OCI-LY3 (cell line): ENCODE measurements at regions not wholly inside any gene's neighbourhood (a gene's known extent, or its start where the extent isn't known, plus 50 kb on each side); places are given as distances from the start of the nearest gene placed in this dataset.
"Not testable (repeated sequence)": the region's sequence is repeated elsewhere in the genome, so short reads cannot be mapped to it uniquely, and the experiment has no call there.

Source experiments
- H2AFZ ChIP-seq: fragments of 200-600, 300-600 bp; shearing (Covaris generic); 2 replicates; pipeline ENCODE4 v1.6.0; 2014; ENCODE audit warnings: antibody characterized with exemption, low read depth, low read length
- H3K27ac ChIP-seq: fragments of 200-600, 300-600 bp; sonication (generic); 2 replicates; pipeline ENCODE4 v1.5.1; 2014; ENCODE audit warnings: mild to moderate bottlenecking, low read length, moderate library complexity, mixed read lengths
- H3K27me3 ChIP-seq: fragments of 200-600, 300-600 bp; sonication (generic); 2 replicates; pipeline ENCODE4 v1.6.1; 2014; ENCODE audit warnings: low read depth, low read length, mixed read lengths
- H3K36me3 ChIP-seq: fragments of 200-600, 300-600 bp; sonication (generic); replicated peaks from 2 replicates; pipeline ENCODE3; 2014; ENCODE audit warnings: low read depth, low read length, mixed read lengths
- H3K4me1 ChIP-seq: fragments of 300-600, 200-600 bp; sonication (generic); 2 replicates; pipeline ENCODE4 v1.6.1; 2014; ENCODE audit warnings: low read length, mixed read lengths
- H3K4me2 ChIP-seq: fragments of 200-600, 300-600 bp; sonication (generic); 2 replicates; pipeline ENCODE4 v1.6.1; 2014; ENCODE audit warnings: low read length, mixed read lengths
- H3K4me3 ChIP-seq: fragments of 300-600, 200-600 bp; sonication (generic); 2 replicates; pipeline ENCODE4 v1.5.1; 2014; ENCODE audit warnings: antibody characterized with exemption, mild to moderate bottlenecking, low read length, moderate library complexity
- H3K79me2 ChIP-seq: fragments of 300-600, 200-600 bp; shearing (Covaris generic); 2 replicates; pipeline ENCODE4 v1.6.1; 2014; ENCODE audit warnings: mild to moderate bottlenecking, low read length, mixed read lengths
- H3K9ac ChIP-seq: fragments of 300-600, 200-600 bp; shearing (Covaris generic); 2 replicates; pipeline ENCODE4 v1.6.0; 2014; ENCODE audit warnings: mild to moderate bottlenecking, low read length, moderate library complexity
- H3K9me3 ChIP-seq: fragments of 200-600, 300-600 bp; shearing (Covaris generic); 2 replicates; pipeline ENCODE4 v1.6.1; 2014; ENCODE audit warnings: low read length, mixed read lengths; ENCODE audit not compliant: insufficient read depth
- H4K20me1 ChIP-seq: fragments of 200-600, 300-600 bp; sonication (generic); 2 replicates; pipeline ENCODE4 v1.6.1; 2016; ENCODE audit warnings: low read length, mixed read lengths; ENCODE audit not compliant: insufficient read depth
- EZH2phosphoT487 ChIP-seq: fragments of 200-600 bp; shearing (Covaris generic); IDR thresholded peaks from 2 replicates; pipeline ENCODE4 v1.6.1; 2018; ENCODE audit warnings: antibody characterized with exemption, mixed run types, low read depth
- TF ChIP-seq, protein P1 (sequence below): fragments of 200-600, 300-600 bp; sonication (generic); IDR thresholded peaks from 2 replicates; pipeline ENCODE4 v1.5.1; 2014; ENCODE audit warnings: antibody characterized with exemption, low read length, low read depth

DNA sequence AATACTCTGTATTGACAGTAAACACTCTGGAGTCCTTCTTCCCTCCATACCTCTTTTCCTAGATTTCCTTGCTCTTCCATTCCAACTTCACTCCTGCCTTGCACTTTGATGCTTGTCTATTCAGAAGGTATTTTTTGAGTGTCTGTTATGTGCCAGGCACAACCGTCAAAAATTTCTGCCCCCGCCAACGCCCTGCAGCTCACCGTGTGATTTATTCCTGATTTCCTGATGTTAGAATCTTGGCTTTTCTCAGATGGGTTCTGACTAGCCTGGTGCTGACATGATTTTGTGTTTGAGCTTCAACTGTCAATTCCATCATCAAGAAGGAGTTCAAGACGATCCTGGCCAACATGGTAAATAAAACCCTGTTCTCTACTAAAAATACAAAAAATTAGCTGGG, 297.5 kb downstream of the AGTPBP1 start:
- H3K27ac ChIP-seq, result no peak overlapping the region
- no peak overlapping the region for H2AFZ ChIP-seq
- H4K20me1 ChIP-seq, result no peaks in the 10 kb centered on the region
- H3K27me3 ChIP-seq, result peaks cover 18% of the 10 kb centered on the region
- H3K4me2 ChIP-seq, result no peak overlapping the region
- H3K36me3 ChIP-seq, result no peaks in the 10 kb centered on the region
- H3K9ac ChIP-seq, result no peak overlapping the region
- peaks cover 13% of the 10 kb centered on the region for H3K4me1 ChIP-seq
- H3K4me3 ChIP-seq, result no peak overlapping the region
- TF ChIP-seq, protein P1, sequence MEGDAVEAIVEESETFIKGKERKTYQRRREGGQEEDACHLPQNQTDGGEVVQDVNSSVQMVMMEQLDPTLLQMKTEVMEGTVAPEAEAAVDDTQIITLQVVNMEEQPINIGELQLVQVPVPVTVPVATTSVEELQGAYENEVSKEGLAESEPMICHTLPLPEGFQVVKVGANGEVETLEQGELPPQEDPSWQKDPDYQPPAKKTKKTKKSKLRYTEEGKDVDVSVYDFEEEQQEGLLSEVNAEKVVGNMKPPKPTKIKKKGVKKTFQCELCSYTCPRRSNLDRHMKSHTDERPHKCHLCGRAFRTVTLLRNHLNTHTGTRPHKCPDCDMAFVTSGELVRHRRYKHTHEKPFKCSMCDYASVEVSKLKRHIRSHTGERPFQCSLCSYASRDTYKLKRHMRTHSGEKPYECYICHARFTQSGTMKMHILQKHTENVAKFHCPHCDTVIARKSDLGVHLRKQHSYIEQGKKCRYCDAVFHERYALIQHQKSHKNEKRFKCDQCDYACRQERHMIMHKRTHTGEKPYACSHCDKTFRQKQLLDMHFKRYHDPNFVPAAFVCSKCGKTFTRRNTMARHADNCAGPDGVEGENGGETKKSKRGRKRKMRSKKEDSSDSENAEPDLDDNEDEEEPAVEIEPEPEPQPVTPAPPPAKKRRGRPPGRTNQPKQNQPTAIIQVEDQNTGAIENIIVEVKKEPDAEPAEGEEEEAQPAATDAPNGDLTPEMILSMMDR, result no peak
- no peak for TF ChIP-seq EZH2phosphoT487
- no peaks in the 10 kb centered on the region for H3K79me2 ChIP-seq
- no peaks in the 10 kb centered on the region for H3K9me3 ChIP-seq

DNA sequence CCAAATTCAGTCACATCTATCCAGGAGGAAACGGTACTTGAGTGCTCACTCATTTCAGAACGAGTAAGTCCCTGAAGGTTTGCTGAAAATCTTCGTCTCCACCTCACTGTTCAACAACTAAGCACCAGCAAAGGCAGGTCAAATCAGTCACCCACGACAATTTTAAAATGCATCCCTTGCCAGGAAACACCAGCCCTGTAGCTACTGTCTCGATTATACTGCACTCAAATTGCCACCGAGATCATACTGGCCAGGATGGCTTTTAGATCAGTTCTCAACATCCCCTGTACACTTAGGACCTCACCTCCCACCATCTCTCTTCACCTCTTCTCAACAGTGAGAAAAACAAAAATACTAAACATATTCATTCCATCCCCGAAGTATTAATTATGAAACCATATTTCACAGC, 298.6 kb downstream of the AGTPBP1 start:
- no peaks in the 10 kb centered on the region for H3K79me2 ChIP-seq
- peaks cover 13% of the 10 kb centered on the region for H3K4me1 ChIP-seq
- peak overlapping the region; percentile 27 for H3K4me3 ChIP-seq

DNA sequence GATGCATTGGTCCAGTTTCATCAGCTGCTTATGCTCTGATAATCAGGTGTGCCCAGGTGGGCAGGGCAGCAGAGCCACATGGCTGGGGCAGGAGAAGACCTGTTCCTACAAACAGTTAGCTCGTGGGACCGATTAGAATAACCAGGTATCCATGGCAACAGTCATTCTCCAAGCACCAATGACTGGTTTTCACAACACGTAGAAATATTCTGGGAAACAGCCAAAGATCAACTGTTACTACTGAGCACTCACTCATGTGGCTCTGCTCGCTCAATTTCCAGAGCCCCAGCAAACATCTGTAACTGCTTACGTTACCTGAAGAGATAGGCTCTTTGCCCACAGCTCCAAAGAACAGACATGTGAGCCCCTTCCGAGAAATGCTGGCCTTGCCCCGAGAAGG, 302.0 kb downstream of the AGTPBP1 start:
- H3K9me3 ChIP-seq, result no peaks in the 10 kb centered on the region
- no peak for TF ChIP-seq EZH2phosphoT487
- TF ChIP-seq, protein P1, result no peak
- H3K9ac ChIP-seq, result no peak overlapping the region
- peaks cover 13% of the 10 kb centered on the region for H3K4me1 ChIP-seq
- H4K20me1 ChIP-seq, result no peaks in the 10 kb centered on the region
- H3K27me3 ChIP-seq, result peaks cover 10% of the 10 kb centered on the region
- H3K79me2 ChIP-seq, result no peaks in the 10 kb centered on the region
- no peak overlapping the region for H3K27ac ChIP-seq
- no peak overlapping the region for H3K4me3 ChIP-seq
- no peak overlapping the region for H2AFZ ChIP-seq
- H3K4me2 ChIP-seq, result no peak overlapping the region
- no peaks in the 10 kb centered on the region for H3K36me3 ChIP-seq

More for the DNA sequence above, 298.6 kb downstream of the AGTPBP1 start:
- no peaks in the 10 kb centered on the region for H3K36me3 ChIP-seq
- H3K27me3 ChIP-seq, result peaks cover 18% of the 10 kb centered on the region
- no peak overlapping the region for H3K9ac ChIP-seq
- H2AFZ ChIP-seq, result no peak overlapping the region; the same call in 1 of the 2 replicates
- no peak for TF ChIP-seq EZH2phosphoT487
- TF ChIP-seq, protein P1, result no peak
- H3K27ac ChIP-seq, result no peak overlapping the region
- H3K4me2 ChIP-seq, result peak overlapping the region; percentile 66
- no peaks in the 10 kb centered on the region for H3K9me3 ChIP-seq
- no peaks in the 10 kb centered on the region for H4K20me1 ChIP-seq

DNA sequence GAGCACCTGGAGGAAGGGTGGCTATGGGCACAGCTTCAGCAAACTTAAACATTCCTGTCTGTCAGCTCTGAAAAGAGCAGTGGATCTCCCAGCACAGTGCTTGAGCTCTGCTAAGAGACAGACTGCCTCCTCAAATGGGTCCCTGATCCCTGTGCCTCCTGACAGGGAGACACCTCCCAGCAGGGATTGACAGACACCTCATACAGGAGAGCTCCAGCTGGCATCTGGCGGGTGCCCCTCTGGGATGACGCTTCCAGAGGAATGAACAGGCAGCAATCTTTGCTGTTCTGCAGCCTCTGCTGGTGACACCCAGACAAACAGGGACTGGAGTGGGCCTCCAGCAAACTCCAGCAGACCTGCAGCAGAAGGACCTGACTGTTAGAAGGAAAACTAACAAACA, 307.8 kb downstream of the AGTPBP1 start:
- H3K9ac ChIP-seq, H3K4me2 ChIP-seq, H2AFZ ChIP-seq, H3K79me2 ChIP-seq, H3K36me3 ChIP-seq, H4K20me1 ChIP-seq, H3K9me3 ChIP-seq, H3K4me1 ChIP-seq, H3K27me3 ChIP-seq, H3K4me3 ChIP-seq, H3K27ac ChIP-seq: not testable (repeated sequence)

DNA sequence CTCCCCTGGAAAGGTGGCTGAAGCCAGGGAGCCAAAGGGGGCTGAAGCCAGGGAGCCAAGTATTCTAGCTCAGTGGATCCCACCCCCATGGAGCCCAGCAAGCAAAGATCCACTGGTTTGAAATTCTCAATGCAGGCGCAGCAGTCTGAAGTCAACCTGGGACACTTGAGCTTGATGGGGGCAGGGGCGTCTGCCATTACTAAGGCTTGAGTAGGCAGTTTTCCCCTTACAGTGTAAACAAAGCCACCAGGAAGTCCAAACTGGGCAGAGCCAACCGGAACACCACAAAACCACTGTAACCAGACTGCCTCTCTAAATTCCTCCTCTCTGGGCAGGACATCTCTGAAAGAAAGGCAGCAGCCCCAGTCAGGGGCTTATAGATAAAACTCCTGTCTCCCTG, 308.2 kb downstream of the AGTPBP1 start:
- H3K79me2 ChIP-seq, H3K9me3 ChIP-seq, H3K36me3 ChIP-seq, H3K9ac ChIP-seq, H3K27me3 ChIP-seq, H3K4me3 ChIP-seq, H3K27ac ChIP-seq, H3K4me1 ChIP-seq, H4K20me1 ChIP-seq, H2AFZ ChIP-seq, H3K4me2 ChIP-seq: not testable (repeated sequence)
